Lung (tissue), 11 donors: ENCODE measurements at regions not wholly inside any gene's neighbourhood (a gene's known extent, or its start where the extent isn't known, plus 50 kb on each side); places are given as distances from the start of the nearest gene placed in this dataset.
"Not testable (repeated sequence)": the region's sequence is repeated elsewhere in the genome, so short reads cannot be mapped to it uniquely, and the experiment has no call there.

Experiments
- ATAC-seq: fragments of 200-7000 bp; cut with Tn5 transposase; one replicate; pipeline ENCODE4 v1.9.1; 2020; ENCODE audit warnings: moderate number of reproducible peaks; ENCODE audit not compliant: insufficient read depth, low FRiP score
- DNase-seq, 3 donors: peaks; one replicate each; pipeline ENCODE4 v3.0.0-alpha.2; 2013 to 2017
- H3K27ac ChIP-seq, 2 donors: one replicate each; pipeline ENCODE4 v1.5.1; 2013; ENCODE audit warnings: mild to moderate bottlenecking in 2 of 2, moderate library complexity in 2 of 2, control low read depth in 1 of 2, inconsistent platforms in 1 of 2, low read depth in 1 of 2, low read length in 1 of 2
- H3K27me3 ChIP-seq, 3 donors: one replicate each; pipeline ENCODE4 v1.5.1; 2013; ENCODE audit warnings: low read length in 2 of 3; ENCODE audit not compliant: control insufficient read depth in 3 of 3, insufficient read depth in 3 of 3
- H3K36me3 ChIP-seq, 4 donors: one replicate each; pipeline ENCODE4 v1.5.1; 2013; ENCODE audit warnings: low read length in 4 of 4, mild to moderate bottlenecking in 1 of 4, moderate library complexity in 1 of 4; ENCODE audit not compliant: control insufficient read depth in 4 of 4, insufficient read depth in 4 of 4
- H3K4me1 ChIP-seq, 5 donors: one replicate each; pipeline ENCODE4 v1.5.1; 2013; ENCODE audit warnings: low read length in 5 of 5, mild to moderate bottlenecking in 2 of 5, moderate library complexity in 1 of 5; ENCODE audit not compliant: control insufficient read depth in 5 of 5, insufficient read depth in 5 of 5
- H3K4me3 ChIP-seq: one replicate; pipeline ENCODE4 v1.5.1; 2013; ENCODE audit warnings: mild to moderate bottlenecking, control low read depth, moderate library complexity
- H3K9ac ChIP-seq, 2 donors: one replicate each; pipeline ENCODE4 v1.5.1; 2013; ENCODE audit warnings: low read length in 2 of 2, control low read depth in 1 of 2; ENCODE audit not compliant: insufficient read depth in 1 of 2
- H3K9me3 ChIP-seq, 4 donors: one replicate each; pipeline ENCODE4 v1.5.1; 2013; ENCODE audit warnings: low read length in 3 of 4, mild to moderate bottlenecking in 1 of 4, moderate library complexity in 1 of 4; ENCODE audit not compliant: control insufficient read depth in 4 of 4, insufficient read depth in 3 of 4
- CTCF ChIP-seq: IDR thresholded peaks from 2 replicates; pipeline ENCODE4 v1.5.1; 2012; ENCODE audit warnings: mild to moderate bottlenecking; ENCODE audit errors: control extremely low read depth, extremely low read depth
- WGBS, 2 donors: extraction: QIAGEN DNeasy Blood & Tissue Kit; methylation state at CpG; one replicate each; pipeline ENCODE4 v1.1.7; 2013; 5-methylcytosine and 5-hydroxymethylcytosine counted together
- donor health status: control.
- donor health status: control.
- donor health status: Bipolar disorder and iron deficiency.
- donor health status: healthy.
- donor health status: DM: yes; HTN: yes; CAD: no.

GRCh38 chr10:63836666-63837442 lies 315.7 kb downstream of the REEP3 start:
- Histone ChIP-seq H3K27me3 (no peaks in the 10 kb centered on the region), H3K9me3 (no peaks in the 10 kb centered on the region), H3K4me3 (no peak overlapping the region), H3K27ac (no peak overlapping the region), H3K4me1 (no peaks in the 10 kb centered on the region), H3K36me3 (no peaks in the 10 kb centered on the region), H3K9ac (no peak overlapping the region)
- ATAC-seq = no peak
- DNase-seq = no peak
- no peak for TF ChIP-seq CTCF
- WGBS, 2 donors = 84 to 89% methylated on average over 4 of the region's 4 CpGs

GRCh38 chr10:63841761-63842160 lies 320.6 kb downstream of the REEP3 start:
- Histone ChIP-seq H3K27ac (no peak overlapping the region), H3K27me3 (no peaks in the 10 kb centered on the region), H3K4me1 (no peaks in the 10 kb centered on the region), H3K4me3 (no peak overlapping the region), H3K9ac (no peak overlapping the region), H3K9me3 (no peaks in the 10 kb centered on the region), H3K36me3 (no peaks in the 10 kb centered on the region)
- no peak for DNase-seq
- WGBS, 2 donors = 94 to 95% methylated on average over 5 of the region's 5 CpGs
- ATAC-seq = no peak
- TF ChIP-seq CTCF = no peak

GRCh38 chr10:63843107-63843506 lies 321.9 kb downstream of the REEP3 start:
- H3K27ac ChIP-seq = no peak overlapping the region
- ATAC-seq = no peak
- H3K36me3 ChIP-seq = no peaks in the 10 kb centered on the region
- no peak for DNase-seq
- TF ChIP-seq CTCF = no peak
- H3K27me3 ChIP-seq = no peaks in the 10 kb centered on the region
- 84 to 96% methylated on average over 2 of the region's 2 CpGs for WGBS, 2 donors
- no peaks in the 10 kb centered on the region for H3K9me3 ChIP-seq
- H3K4me3 ChIP-seq = no peak overlapping the region
- no peak overlapping the region for H3K9ac ChIP-seq
- H3K4me1 ChIP-seq = no peaks in the 10 kb centered on the region

GRCh38 chr10:63848871-63849270 lies 327.7 kb downstream of the REEP3 start:
- not testable (repeated sequence) for DNase-seq, H3K4me3 ChIP-seq, ATAC-seq, H3K36me3 ChIP-seq, H3K4me1 ChIP-seq, H3K9me3 ChIP-seq, H3K27me3 ChIP-seq, H3K27ac ChIP-seq, H3K9ac ChIP-seq
- 57 to 59% methylated on average over 3 of the region's 3 CpGs for WGBS, 2 donors
